Left hindlimb (tissue), 1 donor: ENCODE measurements at regions not wholly inside any gene's neighbourhood (a gene's known extent, or its start where the extent isn't known, plus 50 kb on each side); places are given as distances from the start of the nearest gene placed in this dataset.
A peak's percentile ranks its signal among the peaks of the same experiment; 100 is the strongest.

Experiments
- DNase-seq: peaks from one replicate; pipeline ENCODE4 v3.0.0-alpha.2; 2018

GRCh38 chr11:128250482-128250881 lies 336.9 kb downstream of the ETS1 start:
- DNase-seq, result no peak

GRCh38 chr11:128246810-128247594 lies 340.4 kb downstream of the ETS1 start:
- peak; percentile 39 for DNase-seq

- peak; percentile 49 for DNase-seq
These were observed 341.0 kb downstream of the ETS1 start for GRCh38 chr11:128246364-128246801.

GRCh38 chr11:128244871-128245270 lies 342.5 kb downstream of the ETS1 start:
- no peak for DNase-seq

GRCh38 chr11:128242451-128242850 lies 344.9 kb downstream of the ETS1 start:
- no peak for DNase-seq

- DNase-seq, result no peak
These were observed 346.8 kb downstream of the ETS1 start for GRCh38 chr11:128240546-128240945.

GRCh38 chr11:128239306-128239705 lies 348.1 kb downstream of the ETS1 start:
- DNase-seq, result no peak

GRCh38 chr11:128238521-128239265 lies 348.7 kb downstream of the ETS1 start:
- no peak for DNase-seq

GRCh38 chr11:128236506-128237498 lies 350.6 kb downstream of the ETS1 start:
- DNase-seq, result no peak

GRCh38 chr11:128235958-128236357 lies 351.4 kb downstream of the ETS1 start:
- no peak for DNase-seq

- DNase-seq, result no peak
These were observed 351.9 kb downstream of the ETS1 start for GRCh38 chr11:128235426-128235825.

- DNase-seq, result no peak
These were observed 353.2 kb downstream of the ETS1 start for GRCh38 chr11:128234143-128234542.

GRCh38 chr11:128232588-128232987 lies 354.8 kb downstream of the ETS1 start:
- DNase-seq, result no peak

- DNase-seq, result no peak
These were observed 355.4 kb downstream of the ETS1 start for GRCh38 chr11:128231845-128232410.

GRCh38 chr11:128227466-128227865 lies 359.9 kb downstream of the ETS1 start:
- no peak for DNase-seq

GRCh38 chr11:128226106-128226716 lies 361.1 kb downstream of the ETS1 start:
- no peak for DNase-seq

- no peak for DNase-seq
These were observed 365.0 kb downstream of the ETS1 start for GRCh38 chr11:128222245-128222884.

GRCh38 chr11:128219731-128220120 lies 367.6 kb downstream of the ETS1 start:
- DNase-seq, result no peak

- DNase-seq, result no peak
These were observed 371.2 kb downstream of the ETS1 start for GRCh38 chr11:128216198-128216597.

GRCh38 chr11:128215238-128215882 lies 372.0 kb downstream of the ETS1 start:
- DNase-seq, result no peak

- DNase-seq, result no peak
These were observed 373.1 kb downstream of the ETS1 start for GRCh38 chr11:128214263-128214662.
